Stimulated activated naive B cell treated with anti-CD40 and anti-IgM and Interleukin-4, amounts not matched to agents 10 μg/mL and 1 μg/mL and 100 μg/mL, for 72 hours (primary cell): ENCODE measurements at regions not wholly inside any gene's neighbourhood (a gene's known extent, or its start where the extent isn't known, plus 50 kb on each side); places are given as distances from the start of the nearest gene placed in this dataset.
"Not testable (repeated sequence)": the region's sequence is repeated elsewhere in the genome, so short reads cannot be mapped to it uniquely, and the experiment has no call there.

ENCODE experiments used
- ATAC-seq, 2 donors: fragments of 150-1000 bp; cut with Tn5 transposase; replicated peaks; 2 replicates each; pipeline ENCODE4 v1.10.0; 2021; ENCODE audit warnings: moderate library complexity in 1 of 2
- DNase-seq: peaks from one replicate; pipeline ENCODE4 v3.0.0; 2021
- H3K27ac Mint-ChIP-seq: one replicate; pipeline ENCODE4 v1.8.0; 2022; ENCODE audit warnings: mild to moderate bottlenecking, mixed read lengths
- H3K27me3 Mint-ChIP-seq, 2 donors: one replicate each; pipeline ENCODE4 v1.8.0; 2022; ENCODE audit warnings: mixed read lengths in 2 of 2
- H3K36me3 Mint-ChIP-seq, 2 donors: one replicate each; pipeline ENCODE4 v1.8.0; 2022; ENCODE audit warnings: mixed read lengths in 2 of 2, mild to moderate bottlenecking in 1 of 2
- H3K4me1 Mint-ChIP-seq, 2 donors: one replicate each; pipeline ENCODE4 v1.8.0; 2022; ENCODE audit warnings: mixed read lengths in 2 of 2, mild to moderate bottlenecking in 1 of 2
- H3K4me3 Mint-ChIP-seq, 2 donors: one replicate each; pipeline ENCODE4 v1.8.0; 2022; ENCODE audit warnings: mild to moderate bottlenecking in 2 of 2, mixed read lengths in 2 of 2, moderate library complexity in 1 of 2
- H3K9me3 Mint-ChIP-seq, 2 donors: one replicate each; pipeline ENCODE4 v1.8.0; 2022; ENCODE audit warnings: mixed read lengths in 2 of 2, mild to moderate bottlenecking in 1 of 2

DNA sequence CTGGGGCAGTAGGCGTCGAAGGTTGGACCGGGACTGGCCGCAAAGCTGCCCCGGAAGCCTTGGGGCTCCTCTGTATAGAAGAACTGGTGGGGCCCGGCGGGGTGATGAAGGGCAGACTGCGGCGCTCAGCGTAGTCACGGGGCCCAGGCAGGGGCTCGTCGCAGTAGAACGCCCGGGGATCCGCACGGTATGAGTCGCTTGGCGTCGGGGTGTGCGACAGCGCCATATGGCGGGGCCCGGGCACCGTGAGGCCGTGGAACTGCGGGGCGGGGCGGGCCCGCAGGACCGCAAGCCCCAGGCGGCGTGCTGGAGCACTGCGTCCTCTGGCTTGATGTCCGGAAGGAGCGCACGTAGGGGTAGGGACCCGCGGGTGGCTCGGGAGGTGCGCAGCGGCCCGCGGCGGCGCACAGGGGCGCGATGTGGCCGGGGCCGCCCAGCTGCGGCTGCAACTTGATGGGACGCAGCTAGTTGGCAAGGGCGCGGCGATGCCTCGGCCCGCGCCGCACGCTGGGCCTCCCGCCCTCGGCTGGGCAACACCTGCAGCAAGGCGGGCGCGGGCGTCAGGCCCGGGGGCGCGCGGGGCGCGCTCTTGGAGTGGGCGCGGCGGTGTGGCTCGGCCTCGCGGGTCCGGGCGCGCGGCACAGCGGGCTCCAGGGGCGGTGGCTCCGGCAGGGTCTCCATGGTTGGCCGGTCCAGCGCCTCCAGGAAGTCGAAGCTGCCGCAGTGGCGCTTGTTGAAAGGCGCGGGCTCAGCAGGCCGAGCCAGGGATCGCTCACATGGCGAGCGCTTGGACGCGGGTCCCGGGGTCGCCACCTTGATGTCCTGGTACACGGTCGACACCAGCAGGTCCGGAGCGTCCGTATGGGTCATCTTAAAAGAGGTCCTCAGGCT is 251.4 kb downstream of the ANKRD30B start:
- Mint-ChIP-seq H3K27ac (no peak overlapping the region), H3K27me3 (no peaks in the 10 kb centered on the region), H3K4me3 (no peak overlapping the region), H3K4me1 (no peaks in the 10 kb centered on the region), H3K9me3 (peaks cover 7 to 8% of the 10 kb centered on the region in 2 donors), H3K36me3 (peaks cover 2 to 4% of the 10 kb centered on the region in 2 donors)
- DNase-seq (no peak), ATAC-seq (no peak)

DNA sequence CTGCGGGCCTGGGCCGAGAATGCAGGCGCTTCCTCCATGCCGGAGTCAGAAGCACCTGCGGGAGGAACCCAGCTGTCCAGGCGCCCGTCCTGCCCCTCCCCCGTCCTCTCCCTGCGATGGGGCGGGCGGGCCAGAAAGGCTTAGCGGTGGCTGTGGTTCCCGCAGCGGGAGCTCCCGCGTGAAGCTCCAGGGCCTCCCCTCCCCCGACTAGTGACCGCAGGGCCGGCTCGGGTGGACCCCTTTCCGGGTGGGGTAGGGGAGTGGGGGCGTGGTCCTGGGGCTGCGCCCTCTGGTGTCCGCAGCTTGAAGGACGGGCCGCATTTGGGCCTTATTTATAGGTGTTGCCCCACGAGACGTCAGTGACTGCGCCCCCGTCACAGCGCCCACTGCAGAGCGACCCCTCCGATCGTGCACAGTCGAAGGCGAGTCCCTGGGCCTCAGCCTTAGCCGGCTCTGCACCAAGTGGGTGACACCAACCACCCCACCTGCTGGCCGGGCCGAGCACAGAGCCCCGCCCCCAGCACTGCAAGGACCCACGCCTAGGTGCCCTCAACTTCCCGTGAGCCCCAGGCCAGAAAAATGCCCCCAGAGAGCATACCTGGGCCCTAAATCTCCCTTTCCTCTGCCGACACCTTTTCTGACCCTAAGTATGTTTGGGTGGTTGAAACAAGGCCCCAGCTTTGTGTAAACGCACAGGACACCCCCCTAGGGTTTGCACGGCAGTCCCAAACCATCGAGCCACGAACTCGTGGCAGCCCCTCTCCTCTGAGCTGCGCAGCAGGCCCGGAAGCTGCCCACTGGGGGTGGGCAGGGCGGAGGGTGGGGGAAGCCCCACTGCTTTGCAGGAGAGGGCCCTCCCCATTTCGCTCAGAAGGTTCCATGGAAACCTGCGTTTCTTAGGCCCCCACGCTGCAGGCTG is 252.4 kb downstream of the ANKRD30B start:
- not testable (repeated sequence) for H3K4me3 Mint-ChIP-seq, H3K27ac Mint-ChIP-seq, H3K4me1 Mint-ChIP-seq, H3K36me3 Mint-ChIP-seq, DNase-seq, H3K27me3 Mint-ChIP-seq, H3K9me3 Mint-ChIP-seq
- ATAC-seq, result peak in 1 of 2 donors; percentile 23

DNA sequence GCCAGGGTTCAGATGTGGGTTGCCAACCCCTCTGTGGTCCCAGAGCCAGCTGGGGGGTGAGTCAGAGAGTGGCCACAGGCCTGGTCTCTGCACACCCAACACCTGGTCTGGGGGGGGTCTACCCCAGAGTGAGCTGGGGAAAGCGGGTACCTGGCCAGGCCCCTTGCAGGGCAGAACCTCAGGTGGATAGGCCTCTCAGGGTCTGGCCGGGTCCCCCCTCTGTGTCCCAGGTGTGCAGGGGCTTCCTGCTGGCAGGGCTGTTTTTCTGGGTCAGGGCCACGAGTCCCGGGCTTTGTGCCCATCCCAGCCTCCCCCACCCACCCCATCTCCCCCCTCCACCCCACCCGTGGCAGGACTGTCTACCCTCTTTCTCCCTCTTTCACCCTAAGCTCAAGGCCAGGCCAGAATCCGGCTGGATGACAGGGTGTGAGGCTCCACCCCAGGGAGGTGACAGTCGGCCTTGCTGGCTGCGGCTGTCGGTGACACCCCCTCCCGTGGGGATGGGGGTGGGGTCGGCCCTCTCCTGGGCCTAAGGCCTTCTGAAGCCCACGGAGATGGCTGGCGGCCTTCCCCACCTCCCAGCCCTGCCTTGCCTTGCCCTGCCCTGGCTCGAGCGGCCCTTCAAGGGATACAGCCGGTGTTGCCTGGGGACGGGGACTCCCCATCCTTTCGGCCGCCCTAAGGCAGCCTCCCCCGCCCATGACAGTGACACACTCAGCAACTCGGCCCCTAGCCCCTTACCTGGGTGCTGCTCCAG is 253.2 kb downstream of the ANKRD30B start:
- ATAC-seq, H3K4me3 Mint-ChIP-seq, H3K4me1 Mint-ChIP-seq, H3K27ac Mint-ChIP-seq, H3K36me3 Mint-ChIP-seq, H3K27me3 Mint-ChIP-seq, DNase-seq, H3K9me3 Mint-ChIP-seq: not testable (repeated sequence)

DNA sequence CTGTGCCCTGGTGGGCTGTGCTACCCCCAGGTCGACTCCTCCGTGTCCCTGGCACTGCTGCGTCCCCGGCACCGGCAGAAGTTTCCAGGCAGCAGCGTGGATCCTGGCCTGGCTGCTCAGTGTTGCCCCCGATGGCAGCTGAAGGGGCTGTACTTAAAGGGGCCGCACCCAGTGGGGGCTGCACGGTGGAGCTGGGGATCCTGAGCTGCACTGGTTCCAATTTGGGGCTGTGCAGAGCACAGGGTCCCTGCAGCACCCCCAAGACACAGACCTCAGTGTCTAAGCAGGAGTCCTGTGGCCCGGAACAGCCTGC is 253.8 kb downstream of the ANKRD30B start:
- H3K9me3 Mint-ChIP-seq, result peaks cover 8 to 11% of the 10 kb centered on the region in 2 donors
- not testable (repeated sequence) for DNase-seq, H3K4me3 Mint-ChIP-seq, H3K27ac Mint-ChIP-seq, ATAC-seq, H3K4me1 Mint-ChIP-seq, H3K36me3 Mint-ChIP-seq, H3K27me3 Mint-ChIP-seq

DNA sequence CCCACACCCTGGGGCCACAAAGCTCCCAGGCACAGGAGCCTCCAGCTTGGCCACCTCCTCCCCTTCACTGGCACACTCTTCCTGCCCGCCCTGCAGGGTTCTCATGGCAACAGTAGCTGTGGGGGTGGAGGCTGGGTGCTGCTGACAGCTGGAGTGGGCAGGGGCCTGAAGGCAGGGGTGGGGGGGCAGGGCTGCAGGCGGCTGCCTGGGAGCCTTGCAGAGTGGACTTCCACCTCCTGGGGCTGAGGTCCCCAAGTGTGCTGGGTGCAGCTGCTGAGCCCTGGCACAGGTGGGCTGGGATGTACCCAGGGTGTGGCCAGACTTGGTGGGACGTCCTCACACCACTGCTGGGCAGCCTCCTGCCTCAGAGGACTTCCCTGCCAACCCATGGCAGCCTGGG is 254.8 kb downstream of the ANKRD30B start:
- H3K36me3 Mint-ChIP-seq, H3K4me3 Mint-ChIP-seq, H3K27ac Mint-ChIP-seq, H3K4me1 Mint-ChIP-seq, ATAC-seq, DNase-seq, H3K27me3 Mint-ChIP-seq, H3K9me3 Mint-ChIP-seq: not testable (repeated sequence)

DNA sequence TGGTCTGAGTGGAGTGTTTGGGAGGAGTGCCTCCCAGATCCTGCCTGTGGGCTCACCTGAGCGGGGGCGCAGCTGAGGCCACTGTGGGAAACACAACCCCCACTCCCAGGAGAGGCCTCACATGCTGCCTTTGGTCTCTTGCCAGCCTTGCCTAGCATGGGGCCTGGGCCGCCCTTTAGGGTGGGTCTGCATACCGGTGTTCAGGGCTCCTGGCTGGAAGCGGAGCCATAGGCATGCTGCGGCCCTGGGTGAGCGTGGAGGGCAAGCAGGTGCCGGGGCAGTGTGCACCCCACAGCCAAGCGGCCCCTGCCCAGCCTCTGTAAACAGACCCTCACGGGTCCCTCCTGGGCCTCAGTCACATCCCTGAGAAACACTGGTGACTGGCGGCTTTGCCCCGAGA is 255.3 kb downstream of the ANKRD30B start:
- H3K4me3 Mint-ChIP-seq, H3K27me3 Mint-ChIP-seq, H3K4me1 Mint-ChIP-seq, H3K27ac Mint-ChIP-seq, DNase-seq, H3K9me3 Mint-ChIP-seq, ATAC-seq, H3K36me3 Mint-ChIP-seq: not testable (repeated sequence)

DNA sequence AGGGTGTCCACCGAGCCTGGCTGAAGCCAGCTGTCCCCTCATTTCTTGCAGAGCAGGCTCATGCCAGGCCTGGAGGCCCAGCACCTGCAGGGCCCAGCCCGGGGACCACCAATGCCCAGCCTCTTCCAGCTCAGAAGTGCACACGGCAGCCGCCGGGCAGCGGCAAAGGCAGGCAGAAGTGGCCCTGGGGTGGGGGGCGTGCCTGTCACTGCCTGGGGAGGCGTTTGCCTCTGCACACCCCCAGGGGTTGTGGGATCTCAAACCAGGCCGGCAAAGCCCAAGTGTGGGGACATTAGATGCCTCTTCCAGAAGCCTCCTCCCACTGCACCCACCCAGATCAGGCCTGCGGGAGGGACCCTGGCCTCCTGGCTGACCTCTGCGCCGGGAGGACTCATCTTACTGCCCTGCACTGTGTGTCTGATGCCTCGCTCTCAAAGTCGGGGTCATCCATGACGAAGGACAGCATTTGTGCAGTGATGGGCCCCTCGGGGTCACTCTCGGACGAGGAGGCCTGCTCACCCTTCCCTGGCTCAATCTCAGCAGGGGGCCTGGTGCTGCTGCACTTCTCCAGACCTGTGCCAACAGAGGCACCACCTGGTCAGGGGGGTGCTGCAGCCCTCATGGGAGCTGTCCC is 255.8 kb downstream of the ANKRD30B start:
- not testable (repeated sequence) for DNase-seq, ATAC-seq, H3K27me3 Mint-ChIP-seq, H3K9me3 Mint-ChIP-seq, H3K36me3 Mint-ChIP-seq, H3K4me3 Mint-ChIP-seq, H3K27ac Mint-ChIP-seq, H3K4me1 Mint-ChIP-seq

DNA sequence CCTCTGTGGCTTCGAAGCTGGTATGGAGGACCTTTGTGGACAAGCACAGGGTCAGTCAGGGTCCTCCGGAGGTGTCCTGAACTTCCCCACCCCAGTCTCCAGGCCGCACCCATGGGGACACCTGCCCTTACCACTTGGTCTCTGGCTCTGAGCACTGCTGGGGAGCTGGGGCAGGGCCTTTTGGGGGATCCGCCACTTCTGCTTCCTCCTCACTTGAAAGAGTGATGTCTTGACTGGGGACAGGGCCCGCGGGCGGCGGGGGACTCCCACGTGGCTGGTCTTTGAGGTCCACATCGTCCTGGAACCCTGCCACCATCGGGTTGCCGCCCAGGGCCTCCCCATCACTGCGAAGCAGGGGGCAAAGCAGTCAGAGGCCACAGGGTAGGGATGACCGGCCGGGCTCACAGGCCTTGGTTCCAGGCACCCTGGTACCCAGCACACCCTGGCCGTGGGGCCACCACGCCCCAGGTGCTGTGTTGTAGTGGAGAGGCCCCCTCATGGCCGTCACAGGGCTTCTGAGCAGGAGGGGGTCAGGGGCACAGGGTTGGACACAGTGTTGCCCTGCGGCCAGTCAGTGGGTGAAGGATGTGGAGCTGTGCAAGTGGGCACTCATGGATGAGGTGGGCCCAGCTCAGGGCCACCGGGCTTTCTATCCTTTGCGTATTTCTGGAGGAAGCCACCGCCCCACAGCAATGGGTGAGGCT is 256.4 kb downstream of the ANKRD30B start:
- H3K9me3 Mint-ChIP-seq, H3K27me3 Mint-ChIP-seq, ATAC-seq, H3K4me1 Mint-ChIP-seq, DNase-seq, H3K36me3 Mint-ChIP-seq, H3K27ac Mint-ChIP-seq, H3K4me3 Mint-ChIP-seq: not testable (repeated sequence)

DNA sequence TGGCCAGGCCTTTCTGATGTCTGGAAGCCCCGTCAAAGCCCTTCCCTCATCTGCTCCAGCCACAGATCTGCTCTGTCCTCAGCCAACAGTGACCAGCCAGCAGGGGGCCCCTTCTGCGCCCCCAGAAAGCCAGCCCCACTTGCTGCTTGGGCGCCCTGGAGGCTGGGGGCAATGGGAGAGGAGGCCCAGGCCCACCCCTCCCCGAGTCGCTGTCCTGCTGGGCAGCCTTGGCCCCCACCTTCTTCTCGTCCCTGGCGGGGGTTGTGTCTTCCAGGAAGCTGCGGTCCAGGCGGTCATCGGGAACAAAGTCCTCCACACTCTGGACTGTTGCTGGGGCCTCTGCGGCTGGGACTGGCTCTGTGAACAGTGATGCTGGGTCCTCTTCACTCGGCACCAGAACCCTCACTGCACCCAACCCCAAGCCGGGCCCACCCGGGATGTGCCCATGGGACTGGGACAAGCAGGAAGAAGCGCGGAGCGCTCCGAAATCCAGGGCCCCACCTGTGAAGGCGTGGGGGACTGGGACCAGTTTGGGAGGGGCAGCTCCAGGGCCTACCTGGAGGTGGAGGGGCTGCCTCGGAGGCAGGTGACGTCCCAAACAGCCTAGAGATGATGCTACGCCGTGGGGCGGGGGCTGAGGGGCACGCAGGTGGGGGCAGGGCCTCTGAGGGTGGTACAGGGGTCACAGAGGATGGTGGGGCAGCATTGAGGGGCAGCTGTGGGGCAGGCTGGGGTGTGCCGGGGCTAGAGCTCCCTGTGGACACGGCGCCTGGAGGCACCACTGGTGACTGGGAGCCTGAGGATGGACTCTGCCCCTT is 257.6 kb downstream of the ANKRD30B start:
- ATAC-seq (no peak), DNase-seq (no peak)
- no peak overlapping the region for H3K4me3 Mint-ChIP-seq
- H3K4me1 Mint-ChIP-seq, result no peaks in the 10 kb centered on the region
- no peaks in the 10 kb centered on the region for H3K27me3 Mint-ChIP-seq
- H3K36me3 Mint-ChIP-seq, result no peaks in the 10 kb centered on the region
- H3K9me3 Mint-ChIP-seq, result peaks cover 0 to 6% of the 10 kb centered on the region in 2 donors
- H3K27ac Mint-ChIP-seq, result no peak overlapping the region

DNA sequence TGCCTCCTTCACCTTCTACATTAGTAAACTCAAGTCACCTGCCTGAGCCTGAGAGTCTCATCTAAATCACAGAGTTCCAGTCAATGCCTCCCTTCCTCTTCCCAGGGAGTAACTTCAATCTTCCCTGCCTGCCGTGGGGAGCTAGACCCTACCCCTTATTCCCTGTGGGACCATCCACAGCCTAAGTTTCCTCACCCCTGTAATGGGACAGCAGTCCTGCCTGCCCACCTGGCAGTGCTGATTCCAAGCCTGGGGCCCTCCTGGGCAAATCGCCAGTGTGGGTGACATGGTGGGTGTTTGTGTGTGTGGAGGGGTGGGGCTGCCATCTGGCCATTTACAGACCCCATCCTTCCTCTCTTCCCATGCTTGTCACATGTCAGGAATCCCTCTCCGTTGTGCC is 258.6 kb downstream of the ANKRD30B start:
- not testable (repeated sequence) for H3K9me3 Mint-ChIP-seq, H3K27me3 Mint-ChIP-seq, DNase-seq, H3K4me1 Mint-ChIP-seq, H3K36me3 Mint-ChIP-seq, H3K4me3 Mint-ChIP-seq, H3K27ac Mint-ChIP-seq, ATAC-seq

DNA sequence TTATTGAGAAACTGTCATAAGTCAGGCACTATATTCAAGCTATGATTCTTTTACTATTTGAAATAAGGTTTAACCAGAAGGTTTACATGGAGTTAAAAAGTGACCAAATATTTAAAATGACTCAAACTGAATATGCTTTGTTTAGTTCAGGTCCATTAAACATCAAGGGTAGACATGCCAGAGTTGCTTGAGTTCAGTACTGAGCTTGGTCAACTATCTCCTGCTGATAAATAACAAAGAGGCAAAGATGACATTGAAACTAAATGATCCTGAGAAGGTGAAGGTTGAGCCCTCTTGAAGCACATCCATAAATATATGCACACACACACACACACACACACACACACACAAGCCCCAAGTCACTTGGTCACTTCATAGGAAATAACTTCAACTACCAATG is 278.1 kb downstream of the ANKRD30B start:
- ATAC-seq, H3K4me3 Mint-ChIP-seq, H3K36me3 Mint-ChIP-seq, H3K27ac Mint-ChIP-seq, H3K27me3 Mint-ChIP-seq, H3K9me3 Mint-ChIP-seq, H3K4me1 Mint-ChIP-seq, DNase-seq: not testable (repeated sequence)

DNA sequence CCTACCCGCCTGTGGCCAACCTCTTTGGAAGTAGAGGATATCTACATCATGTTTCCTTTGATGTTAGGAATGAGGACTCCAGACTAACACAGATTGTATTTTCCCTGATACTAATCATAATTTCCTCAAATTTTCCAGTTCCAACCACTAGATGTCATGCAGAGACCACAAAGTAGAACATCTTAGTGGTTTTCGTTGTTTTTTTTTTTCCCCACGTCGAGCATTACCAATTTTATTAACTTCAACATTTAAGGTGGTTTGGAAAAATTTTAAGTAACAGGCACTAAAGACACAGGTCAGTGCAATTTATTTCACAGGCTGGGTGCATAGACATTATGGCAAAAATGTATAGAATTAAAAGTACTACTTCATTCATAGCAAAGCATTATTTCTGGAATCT is 280.1 kb downstream of the ANKRD30B start:
- not testable (repeated sequence) for H3K36me3 Mint-ChIP-seq, DNase-seq, H3K27me3 Mint-ChIP-seq, H3K4me1 Mint-ChIP-seq, H3K27ac Mint-ChIP-seq, H3K4me3 Mint-ChIP-seq, ATAC-seq, H3K9me3 Mint-ChIP-seq

DNA sequence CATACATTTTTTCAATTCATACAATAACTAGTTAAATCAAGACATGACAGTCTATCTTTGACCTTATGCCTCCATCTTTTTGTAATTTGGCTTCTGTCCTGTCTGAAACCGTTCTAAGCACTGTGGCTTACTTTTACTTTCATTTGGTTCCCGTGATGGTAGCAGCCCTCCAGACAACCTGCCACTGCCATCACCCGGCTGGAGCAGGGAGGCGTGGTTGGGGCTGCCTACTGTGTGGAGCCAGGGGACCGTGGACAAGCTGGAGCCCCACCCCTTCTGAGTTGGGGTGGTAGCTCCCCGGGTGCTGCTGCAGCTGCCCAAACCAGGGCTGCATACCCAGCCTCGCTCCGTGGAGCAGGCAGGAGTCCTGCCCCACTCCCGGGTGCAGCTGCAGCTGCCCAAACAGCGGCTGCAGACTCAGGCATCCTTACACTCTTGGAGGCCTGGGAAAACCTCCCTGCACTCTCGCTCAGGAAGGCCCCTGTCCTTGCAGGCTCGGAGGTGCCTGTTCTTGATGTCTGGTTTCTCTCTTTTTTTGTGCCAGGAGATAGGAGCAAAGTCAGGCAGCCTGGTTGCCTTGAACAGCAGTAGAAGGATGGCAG is 312.4 kb downstream of the ANKRD30B start:
- H3K36me3 Mint-ChIP-seq, DNase-seq, H3K4me1 Mint-ChIP-seq, H3K9me3 Mint-ChIP-seq, H3K4me3 Mint-ChIP-seq, ATAC-seq, H3K27ac Mint-ChIP-seq, H3K27me3 Mint-ChIP-seq: not testable (repeated sequence)
